Mammary epithelial cell (primary cell): ENCODE measurements at regions not wholly inside any gene's neighbourhood (a gene's known extent, or its start where the extent isn't known, plus 50 kb on each side); places are given as distances from the start of the nearest gene placed in this dataset.

ENCODE experiments used
- CTCF ChIP-seq, 2 donors: IDR thresholded peaks in 1 of 2; conservative IDR thresholded peaks in 1 of 2; 2 replicates each; pipeline ENCODE4 v1.5.1; 2011 to 2012; ENCODE audit warnings: inconsistent platforms in 2 of 2, low read length in 2 of 2, mild to moderate bottlenecking in 2 of 2, control low read depth in 1 of 2, low read depth in 1 of 2; ENCODE audit not compliant: insufficient read depth in 1 of 2; ENCODE audit errors: extremely low read depth in 1 of 2
- EZH2 ChIP-seq: IDR thresholded peaks from 2 replicates; pipeline ENCODE4 v1.6.1; 2012; ENCODE audit warnings: low read length, inconsistent platforms, borderline replicate concordance

GRCh38 chr10:113422371-113422770 lies 130.5 kb upstream of the HABP2 start:
- TF ChIP-seq EZH2 (no peak), CTCF (conservative IDR thresholded peaks at IDR 0.05 in 1 of 2, IDR thresholded peaks at IDR 0.05 in 1 of 2; ENCODE audit: extremely low read depth in 1 of 2, insufficient read depth in 1 of 2, low read depth in 1 of 2, low read length in 2 of 2) (no peak)
